ENCODE measurements at regions not wholly inside any gene's neighbourhood (a gene's known extent, or its start where the extent isn't known, plus 50 kb on each side); places are given as distances from the start of the nearest gene placed in this dataset.
A peak's percentile ranks its signal among the peaks of the same experiment; 100 is the strongest.
"Not testable (repeated sequence)": the region's sequence is repeated elsewhere in the genome, so short reads cannot be mapped to it uniquely, and the experiment has no call there.

DNA sequence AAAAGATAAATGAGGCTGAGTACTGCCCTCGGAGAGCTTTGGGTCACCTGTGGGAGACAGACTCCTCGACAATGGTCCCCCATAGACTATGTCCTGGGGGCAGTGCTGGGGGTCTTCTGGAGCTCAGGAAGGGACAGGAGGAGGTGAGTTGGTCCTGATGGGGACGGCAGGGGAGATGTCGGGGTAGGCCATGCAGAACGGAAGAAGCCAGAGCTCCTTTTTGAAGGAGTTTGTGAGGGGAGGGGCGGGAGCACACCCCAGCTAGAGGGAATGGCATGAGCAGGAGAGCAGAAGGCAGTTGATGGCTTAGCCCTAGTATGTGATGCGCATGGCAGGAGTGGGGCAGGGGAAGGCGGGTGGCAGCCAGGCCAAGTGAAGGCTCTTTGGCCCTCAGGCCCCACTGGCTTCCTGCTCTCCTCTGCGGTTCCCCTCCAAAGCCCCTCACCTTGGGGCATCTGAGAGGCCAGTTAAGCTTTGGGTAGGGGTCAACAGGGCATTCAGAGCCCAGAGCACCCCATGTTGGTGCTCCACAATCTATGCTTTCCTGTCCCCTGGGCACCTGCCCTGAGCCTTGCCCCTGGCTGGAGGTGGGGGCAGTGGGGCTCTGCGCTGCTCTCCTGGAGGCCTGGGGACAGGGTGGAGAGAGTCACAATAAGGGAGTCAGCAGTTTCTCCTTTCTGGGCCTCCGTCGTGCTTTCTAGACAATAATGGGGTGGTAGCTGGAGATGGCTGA is 179.3 kb downstream of the SMAD6 start:
- H3K27ac ChIP-seq (ENCODE audit: low read length): no peak overlapping the region
- peaks cover 2% of the 10 kb centered on the region; the same call in 1 of the 2 replicates for H3K9me3 ChIP-seq (ENCODE audit: insufficient read depth, low read depth, low read length)
- H3K4me1 ChIP-seq (ENCODE audit: insufficient read depth, low read length): peaks cover 7% of the 10 kb centered on the region
- no peak overlapping the region for H3K9ac ChIP-seq (ENCODE audit: low read depth, low read length)
- H3K27me3 ChIP-seq (ENCODE audit: insufficient read depth, low read length): no peaks in the 10 kb centered on the region
- H3K4me3 ChIP-seq (ENCODE audit: low read length): no peak overlapping the region
- H3K36me3 ChIP-seq (ENCODE audit: insufficient read depth, low read depth, low read length): no peaks in the 10 kb centered on the region

DNA sequence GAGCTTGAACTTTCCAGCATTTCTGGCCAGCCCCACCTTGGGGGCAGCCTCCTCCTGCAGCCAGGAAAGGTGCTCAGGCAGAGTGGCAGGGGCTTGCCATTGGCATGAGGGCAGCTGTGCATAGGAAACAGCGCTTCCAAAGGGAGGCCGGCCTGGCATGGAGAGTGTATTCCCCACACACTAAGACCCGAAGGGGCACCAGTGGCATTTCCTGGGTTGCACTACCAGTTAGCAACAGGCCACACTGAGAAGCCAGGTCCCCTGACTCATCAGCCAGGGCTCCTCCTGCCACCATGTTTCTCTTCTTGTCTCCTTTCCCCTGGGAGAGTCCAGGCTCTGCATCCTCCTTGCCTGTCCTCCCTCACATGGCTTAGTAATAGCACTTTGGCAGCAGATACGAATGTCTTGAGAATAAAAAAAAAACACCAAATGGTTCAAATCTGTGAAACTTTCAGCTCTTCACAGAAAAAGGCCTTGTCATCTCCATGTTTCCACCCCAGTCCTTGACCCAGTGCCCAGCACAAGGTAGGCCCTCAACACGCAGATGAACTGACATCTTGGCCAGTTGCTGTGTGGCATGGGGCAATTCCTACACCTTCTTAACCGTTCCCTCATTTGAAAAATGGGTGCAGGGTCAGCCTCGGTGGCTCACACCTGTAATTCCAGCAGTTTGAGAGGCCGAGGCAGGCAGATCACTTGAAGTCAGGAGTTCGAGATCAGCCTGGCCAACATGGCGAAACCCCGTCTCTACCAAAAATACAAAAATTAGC is 180.4 kb downstream of the SMAD6 start:
- no peaks in the 10 kb centered on the region for H3K27me3 ChIP-seq (ENCODE audit: insufficient read depth, low read length)
- H3K4me1 ChIP-seq (ENCODE audit: insufficient read depth, low read length): peaks cover 7% of the 10 kb centered on the region
- peaks cover 3% of the 10 kb centered on the region; the same call in 1 of the 2 replicates for H3K9me3 ChIP-seq (ENCODE audit: insufficient read depth, low read depth, low read length)
- no peak overlapping the region for H3K9ac ChIP-seq (ENCODE audit: low read depth, low read length)
- no peak overlapping the region for H3K4me3 ChIP-seq (ENCODE audit: low read length)
- no peak overlapping the region for H3K27ac ChIP-seq (ENCODE audit: low read length)
- H3K36me3 ChIP-seq (ENCODE audit: insufficient read depth, low read depth, low read length): no peaks in the 10 kb centered on the region

DNA sequence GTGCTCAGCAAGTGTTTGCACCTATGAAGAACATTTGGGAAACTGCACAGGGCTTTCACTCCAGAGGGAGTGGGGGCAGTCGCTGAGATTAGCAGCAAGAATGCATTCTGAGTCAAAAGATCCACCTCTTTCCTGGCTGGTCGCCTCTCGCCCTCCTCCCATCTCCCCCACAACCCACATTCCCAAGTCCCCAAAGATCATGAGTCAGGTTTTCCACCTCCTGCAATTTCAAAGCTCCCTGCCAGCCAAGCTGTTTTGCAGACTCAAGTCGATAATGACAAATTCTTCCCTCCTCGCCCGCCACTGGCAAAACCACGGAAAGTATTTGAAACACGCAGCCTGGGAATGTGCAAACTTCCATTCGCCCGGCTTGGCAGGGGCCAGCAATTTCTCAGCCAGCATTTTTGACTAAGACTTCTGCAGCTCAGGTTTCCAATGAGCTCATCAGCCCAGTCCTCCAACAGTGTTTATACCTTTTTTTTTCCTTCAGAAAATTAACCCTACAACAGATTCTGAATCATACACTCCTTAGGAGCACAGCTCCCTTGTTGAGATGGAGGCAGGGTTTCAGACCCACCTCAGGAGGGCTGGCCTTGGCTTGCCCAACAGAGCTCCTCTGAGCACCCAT is 181.4 kb downstream of the SMAD6 start:
- Histone ChIP-seq H3K9me3 (ENCODE audit: insufficient read depth, low read depth, low read length) (peaks cover 3% of the 10 kb centered on the region; the same call in 1 of the 2 replicates), H3K27ac (ENCODE audit: low read length) (peak overlapping the region; percentile 31), H3K9ac (ENCODE audit: low read depth, low read length) (peak overlapping the region; percentile 29; the same call in 1 of the 2 replicates), H3K4me3 (ENCODE audit: low read length) (peak overlapping the region; percentile 33; the same call in 1 of the 2 replicates), H3K27me3 (ENCODE audit: insufficient read depth, low read length) (no peaks in the 10 kb centered on the region), H3K36me3 (ENCODE audit: insufficient read depth, low read depth, low read length) (no peaks in the 10 kb centered on the region), H3K4me1 (ENCODE audit: insufficient read depth, low read length) (peaks cover 7% of the 10 kb centered on the region)

DNA sequence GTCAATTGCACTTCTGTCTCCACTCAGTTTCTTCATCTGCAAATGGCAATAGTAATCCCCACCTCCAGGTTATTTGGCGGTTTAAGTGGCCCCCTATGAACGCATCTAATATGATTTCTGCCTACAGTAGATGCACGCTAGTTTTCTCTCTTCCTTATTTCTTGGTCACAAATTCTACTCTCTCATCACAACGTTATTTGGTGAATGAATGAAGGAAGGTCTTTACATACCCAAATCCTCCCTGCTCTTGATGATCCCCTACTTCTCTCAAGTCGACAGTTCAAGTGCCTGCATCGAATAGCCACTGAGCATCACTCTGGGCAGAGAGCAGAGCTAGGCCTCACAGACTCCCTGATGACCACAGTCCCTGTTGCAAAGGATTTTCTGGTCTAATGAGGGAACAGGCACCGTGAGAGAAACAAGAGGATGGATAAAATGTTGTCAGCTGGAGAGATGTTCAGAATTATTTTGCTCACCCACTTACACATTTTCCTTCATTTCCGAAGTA is 181.2 kb upstream of the SMAD3 start:
- Histone ChIP-seq H3K36me3 (ENCODE audit: insufficient read depth, low read depth, low read length) (no peaks in the 10 kb centered on the region), H3K27me3 (ENCODE audit: insufficient read depth, low read length) (no peaks in the 10 kb centered on the region), H3K9me3 (ENCODE audit: insufficient read depth, low read depth, low read length) (peaks cover 7% of the 10 kb centered on the region), H3K4me3 (ENCODE audit: low read length) (no peak overlapping the region), H3K9ac (ENCODE audit: low read depth, low read length) (peak overlapping the region; percentile 29; the same call in 1 of the 2 replicates), H3K27ac (ENCODE audit: low read length) (no peak overlapping the region), H3K4me1 (ENCODE audit: insufficient read depth, low read length) (peaks cover 7% of the 10 kb centered on the region)

DNA sequence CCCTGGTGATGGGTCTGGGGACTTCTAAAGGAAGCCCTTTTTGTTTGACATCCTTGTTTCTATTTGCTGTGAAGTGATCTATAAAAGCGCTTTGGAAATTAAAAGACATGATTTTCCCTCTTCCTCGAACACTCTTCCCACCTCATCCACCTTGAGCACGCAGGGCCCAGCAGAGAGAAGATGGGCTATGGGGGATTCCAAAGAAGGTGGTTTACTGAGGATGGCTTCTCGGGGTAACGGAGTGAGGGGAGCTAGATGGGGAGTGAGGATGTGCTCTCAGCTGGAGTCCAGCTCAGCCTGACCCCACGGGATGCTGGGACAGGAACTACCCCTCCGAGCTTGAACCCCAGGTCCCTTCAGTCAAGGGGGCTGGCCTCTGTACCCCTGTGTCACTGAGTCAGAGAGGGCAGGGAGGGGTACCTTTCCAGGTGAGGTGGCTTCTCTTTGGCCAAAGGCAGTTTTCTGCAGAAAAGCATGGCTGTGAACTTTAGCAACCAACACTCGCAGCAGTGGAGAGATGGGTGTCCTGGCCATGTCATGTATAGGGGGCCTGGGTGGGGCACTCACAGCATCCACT is 180.7 kb upstream of the SMAD3 start:
- H3K4me3 ChIP-seq (ENCODE audit: low read length): no peak overlapping the region
- H3K9me3 ChIP-seq (ENCODE audit: insufficient read depth, low read depth, low read length): peaks cover 13% of the 10 kb centered on the region
- no peak overlapping the region for H3K27ac ChIP-seq (ENCODE audit: low read length)
- H3K4me1 ChIP-seq (ENCODE audit: insufficient read depth, low read length): peaks cover 7% of the 10 kb centered on the region
- H3K36me3 ChIP-seq (ENCODE audit: insufficient read depth, low read depth, low read length): no peaks in the 10 kb centered on the region
- no peaks in the 10 kb centered on the region for H3K27me3 ChIP-seq (ENCODE audit: insufficient read depth, low read length)
- no peak overlapping the region for H3K9ac ChIP-seq (ENCODE audit: low read depth, low read length)

DNA sequence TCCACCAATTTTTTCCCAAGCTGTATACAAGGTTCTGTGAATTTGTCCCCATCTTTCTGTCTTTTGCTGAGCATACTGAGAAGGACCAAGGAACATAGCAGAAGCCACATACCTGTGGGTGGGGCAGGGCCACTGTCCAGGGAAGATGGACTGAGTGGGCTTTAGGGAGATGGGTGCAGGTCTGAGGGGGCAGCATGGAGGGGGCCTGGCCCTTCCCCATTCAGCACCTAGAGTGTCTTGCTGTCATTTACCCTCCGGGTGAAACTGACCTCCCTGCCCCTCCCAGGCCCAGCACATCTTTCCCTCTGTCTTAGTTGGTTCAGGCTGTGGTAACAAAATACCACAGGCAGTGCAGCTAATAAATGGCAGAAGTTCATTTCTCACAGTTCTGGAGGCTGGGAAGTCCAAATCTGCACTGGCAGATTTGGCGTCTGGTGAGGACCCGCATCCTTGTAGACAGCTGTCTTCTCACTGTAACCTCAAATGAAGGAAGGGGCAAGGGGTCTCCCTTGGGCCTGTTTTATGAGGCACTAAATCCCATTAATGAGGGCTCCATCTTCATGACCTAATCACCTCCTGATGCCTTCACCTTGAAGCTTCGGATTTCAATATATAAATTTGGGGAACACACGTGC is 180.0 kb upstream of the SMAD3 start:
- no peak overlapping the region for H3K27ac ChIP-seq (ENCODE audit: low read length)

DNA sequence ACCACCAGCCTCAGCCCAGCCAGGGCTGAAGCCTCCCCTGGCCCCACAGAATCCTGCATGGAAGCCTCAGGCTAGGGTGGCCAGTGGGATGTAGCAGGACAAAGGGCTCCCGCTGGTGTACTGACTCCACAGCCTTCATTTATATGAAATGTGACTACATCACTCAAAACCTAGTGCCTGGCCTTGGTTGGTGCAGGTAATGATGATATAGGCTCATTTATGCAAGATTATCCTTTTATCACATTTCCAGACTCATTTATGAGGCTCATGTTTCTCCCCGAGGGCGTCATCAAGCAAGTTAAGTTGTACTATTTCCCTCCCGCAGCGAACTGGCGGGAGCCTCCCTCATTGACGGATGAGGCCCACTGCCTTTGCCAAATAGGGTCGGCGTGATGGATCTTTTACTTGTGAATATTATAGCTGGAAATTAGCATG is 179.1 kb upstream of the SMAD3 start:
- Histone ChIP-seq H3K9ac (ENCODE audit: low read depth, low read length) (no peak overlapping the region), H3K27ac (ENCODE audit: low read length) (no peak overlapping the region), H3K9me3 (ENCODE audit: insufficient read depth, low read depth, low read length) (peaks cover 18% of the 10 kb centered on the region), H3K36me3 (ENCODE audit: insufficient read depth, low read depth, low read length) (no peaks in the 10 kb centered on the region), H3K27me3 (ENCODE audit: insufficient read depth, low read length) (no peaks in the 10 kb centered on the region), H3K4me3 (ENCODE audit: low read length) (no peak overlapping the region), H3K4me1 (ENCODE audit: insufficient read depth, low read length) (peaks cover 7% of the 10 kb centered on the region)

More for the DNA sequence above, 180.0 kb upstream of the SMAD3 start:
- Histone ChIP-seq H3K9ac (ENCODE audit: low read depth, low read length) (no peak overlapping the region), H3K4me3 (ENCODE audit: low read length) (no peak overlapping the region), H3K9me3 (ENCODE audit: insufficient read depth, low read depth, low read length) (peaks cover 18% of the 10 kb centered on the region), H3K36me3 (ENCODE audit: insufficient read depth, low read depth, low read length) (no peaks in the 10 kb centered on the region), H3K27me3 (ENCODE audit: insufficient read depth, low read length) (no peaks in the 10 kb centered on the region), H3K4me1 (ENCODE audit: insufficient read depth, low read length) (peaks cover 7% of the 10 kb centered on the region)

DNA sequence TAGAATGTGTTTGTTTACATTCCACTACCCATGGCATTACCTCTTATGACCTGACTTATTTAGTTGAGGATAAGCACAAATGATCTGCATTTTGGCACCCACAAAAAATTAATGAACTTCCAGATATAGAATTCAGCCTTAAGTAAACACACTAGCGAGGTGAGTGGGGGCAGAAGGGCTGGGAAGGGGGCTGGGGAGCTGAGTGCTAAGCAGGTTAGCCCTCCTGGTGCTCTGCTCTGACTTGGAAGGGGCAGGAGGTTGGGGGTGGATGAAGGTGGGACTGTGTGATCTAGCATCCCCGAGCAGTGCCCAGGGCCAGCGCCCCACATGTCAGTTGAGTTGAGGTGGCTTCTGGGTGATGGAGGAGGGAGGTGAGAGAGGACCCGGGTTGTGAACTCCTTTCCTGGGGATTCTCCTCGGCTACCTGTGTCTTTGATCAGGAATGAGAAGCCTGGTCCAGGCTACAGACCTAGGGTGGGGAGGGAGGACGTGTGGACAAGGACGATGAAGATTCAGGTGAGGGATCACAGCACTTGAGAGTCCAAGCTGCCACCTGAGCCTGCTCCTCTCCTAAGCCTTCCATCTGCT is 178.6 kb upstream of the SMAD3 start:
- Histone ChIP-seq H3K27ac (ENCODE audit: low read length) (no peak overlapping the region), H3K27me3 (ENCODE audit: insufficient read depth, low read length) (no peaks in the 10 kb centered on the region), H3K36me3 (ENCODE audit: insufficient read depth, low read depth, low read length) (no peaks in the 10 kb centered on the region), H3K4me3 (ENCODE audit: low read length) (no peak overlapping the region), H3K9ac (ENCODE audit: low read depth, low read length) (no peak overlapping the region), H3K9me3 (ENCODE audit: insufficient read depth, low read depth, low read length) (peaks cover 18% of the 10 kb centered on the region), H3K4me1 (ENCODE audit: insufficient read depth, low read length) (peaks cover 7% of the 10 kb centered on the region)

DNA sequence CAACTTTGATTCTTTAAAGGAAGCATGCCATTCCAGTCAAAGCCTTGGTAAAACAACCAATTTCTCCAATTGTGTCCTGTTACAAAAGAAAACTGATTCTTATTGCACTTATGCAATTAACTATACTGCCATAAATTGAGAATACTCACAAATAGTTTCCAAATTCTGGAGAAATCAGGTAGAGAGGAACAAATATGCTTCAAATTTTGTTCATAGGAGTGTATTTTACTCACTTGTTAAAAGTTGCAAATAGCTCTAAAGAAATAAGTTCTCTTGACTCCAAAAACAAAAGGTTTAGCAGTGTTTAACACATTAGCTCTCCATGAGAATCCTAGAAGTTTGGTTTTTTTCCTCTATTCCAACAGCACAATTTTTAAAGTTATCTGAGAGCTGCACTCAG is 176.1 kb upstream of the SMAD3 start:
- H3K27me3 ChIP-seq (ENCODE audit: insufficient read depth, low read length); H3K36me3 ChIP-seq (ENCODE audit: insufficient read depth, low read depth, low read length); H3K9ac ChIP-seq (ENCODE audit: low read depth, low read length); H3K4me1 ChIP-seq (ENCODE audit: insufficient read depth, low read length); H3K27ac ChIP-seq (ENCODE audit: low read length); H3K4me3 ChIP-seq (ENCODE audit: low read length): not testable (repeated sequence)
- H3K9me3 ChIP-seq (ENCODE audit: insufficient read depth, low read depth, low read length): peaks cover 18% of the 10 kb centered on the region

DNA sequence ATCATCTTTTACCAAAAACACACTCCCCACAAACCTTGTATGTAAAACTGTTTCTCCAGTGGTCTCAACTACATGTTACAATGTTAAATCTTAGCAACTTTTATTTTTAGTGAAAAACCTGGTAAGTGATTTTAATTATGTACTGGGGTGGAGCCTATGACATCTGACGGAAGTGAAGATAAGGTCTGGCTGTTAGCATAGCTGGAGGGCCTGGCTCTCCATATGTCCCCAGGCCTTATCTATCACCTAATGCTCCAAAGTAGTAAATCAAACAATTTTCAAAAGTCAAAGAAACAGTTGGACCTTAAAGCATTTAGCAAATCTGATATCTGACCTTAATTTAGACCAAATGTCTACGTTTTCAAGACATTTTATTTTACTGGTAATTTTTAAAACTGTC is 173.6 kb upstream of the SMAD3 start:
- Histone ChIP-seq H3K9ac (ENCODE audit: low read depth, low read length) (no peak overlapping the region), H3K27me3 (ENCODE audit: insufficient read depth, low read length) (no peaks in the 10 kb centered on the region), H3K4me3 (ENCODE audit: low read length) (no peak overlapping the region), H3K4me1 (ENCODE audit: insufficient read depth, low read length) (peaks cover 5% of the 10 kb centered on the region; the same call in 1 of the 2 replicates), H3K9me3 (ENCODE audit: insufficient read depth, low read depth, low read length) (peaks cover 15% of the 10 kb centered on the region; the same call in 1 of the 2 replicates), H3K27ac (ENCODE audit: low read length) (no peak overlapping the region), H3K36me3 (ENCODE audit: insufficient read depth, low read depth, low read length) (no peaks in the 10 kb centered on the region)
